ENCODE measurements at regions not wholly inside any gene's neighbourhood (a gene's known extent, or its start where the extent isn't known, plus 50 kb on each side); places are given as distances from the start of the nearest gene placed in this dataset.

- TF ChIP-seq CTCF (IDR thresholded peaks at IDR 0.05) (no peak), POLR2A (IDR thresholded peaks at IDR 0.05) (no peak)
Measured at GRCh38 chr2:58709687-58710354, 468.7 kb upstream of the FANCL start.
